NCI-H2171 treated with DMSO at 0.1 percent for 48 hours (cell line): ENCODE measurements at regions not wholly inside any gene's neighbourhood (a gene's known extent, or its start where the extent isn't known, plus 50 kb on each side); places are given as distances from the start of the nearest gene placed in this dataset.
"Not testable (repeated sequence)": the region's sequence is repeated elsewhere in the genome, so short reads cannot be mapped to it uniquely, and the experiment has no call there.

ENCODE experiments used
- DNase-seq: peaks from one replicate; lab custom pipeline; 2025; lab: John Stamatoyannopoulos, UW

GRCh38 chr7:153524070-153524601 is 528.1 kb upstream of the DPP6 start:
- DNase-seq, result no peak

- no peak for DNase-seq
These were observed 523.1 kb upstream of the DPP6 start for GRCh38 chr7:153529100-153529499.

GRCh38 chr7:153529651-153530165 is 522.5 kb upstream of the DPP6 start:
- no peak for DNase-seq

DNA sequence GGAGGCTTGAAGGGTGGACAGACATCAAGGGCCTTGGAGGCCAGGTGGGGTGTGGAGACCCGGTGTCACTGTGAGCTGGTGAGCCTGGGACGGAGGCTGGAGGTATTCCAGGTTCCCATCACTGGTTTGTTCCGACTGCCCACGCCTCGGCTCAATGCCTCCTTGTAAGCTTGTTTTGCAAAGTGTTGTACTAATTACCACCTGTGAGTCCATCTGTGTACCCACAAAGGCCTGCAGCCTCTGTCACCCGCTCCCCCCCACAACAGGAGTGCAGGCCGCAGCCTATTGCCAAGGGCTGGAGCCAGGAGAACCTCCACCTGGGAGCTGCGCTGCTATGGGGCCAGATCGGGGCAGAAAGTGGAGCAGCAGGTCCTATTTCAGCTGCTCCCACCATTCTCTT is 521.8 kb upstream of the DPP6 start:
- no peak for DNase-seq

DNA sequence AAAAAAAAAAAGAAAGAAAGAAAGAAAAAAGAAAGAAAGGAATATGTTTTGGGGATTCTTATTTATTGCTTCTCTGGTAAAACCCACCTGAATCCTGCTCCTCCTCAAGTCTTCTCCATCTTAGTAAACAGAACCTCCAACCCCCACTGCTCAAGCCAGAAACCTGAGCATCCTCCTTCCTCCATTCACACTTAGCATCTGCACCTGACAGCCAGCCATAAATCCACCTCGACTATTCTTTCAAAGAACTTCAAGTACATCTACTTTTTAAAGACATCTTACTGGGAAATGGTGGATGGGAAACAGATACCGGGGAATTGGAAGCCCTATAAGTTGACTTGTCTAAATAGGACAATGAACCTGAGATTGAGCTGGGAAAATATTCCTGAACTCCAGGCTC is 519.9 kb upstream of the DPP6 start:
- DNase-seq, result no peak

DNA sequence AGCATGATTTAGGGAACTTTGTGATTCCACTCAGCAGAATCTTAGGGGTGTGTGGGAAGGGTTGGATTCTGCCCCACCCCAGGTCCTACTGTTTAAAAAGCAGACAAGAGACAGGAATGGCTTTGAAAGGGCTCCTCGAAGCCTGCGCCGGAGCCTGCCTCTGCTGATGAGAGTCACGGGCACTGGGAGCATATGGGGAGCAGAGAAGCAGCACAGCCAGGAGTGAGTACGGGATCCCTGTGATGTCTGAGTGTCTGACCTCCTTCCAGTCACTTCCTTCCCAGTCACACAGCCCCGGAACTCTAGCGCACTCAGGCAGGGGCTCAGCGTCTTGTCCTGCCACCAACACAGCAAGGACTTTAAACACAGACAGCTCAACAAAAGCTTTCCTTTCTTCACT is 514.9 kb upstream of the DPP6 start:
- DNase-seq, result no peak

DNA sequence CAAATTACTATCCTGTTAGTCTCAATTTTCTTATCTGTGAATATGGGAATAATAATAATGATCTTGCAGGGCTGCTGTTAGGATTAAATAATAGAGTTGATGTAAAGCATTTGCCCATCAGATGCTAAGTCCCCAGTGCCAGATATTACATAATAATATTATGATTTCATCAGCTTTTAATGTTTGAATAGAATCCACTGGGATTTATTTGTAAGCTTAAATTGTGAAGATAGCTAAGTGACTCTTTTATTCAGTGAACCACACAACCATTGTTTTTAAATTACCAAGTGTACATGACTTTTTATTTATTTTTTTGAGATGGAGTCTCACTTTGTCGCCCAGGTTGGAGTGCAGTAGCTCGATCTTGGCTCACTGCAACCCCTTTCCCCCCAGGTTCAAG is 510.3 kb upstream of the DPP6 start:
- no peak for DNase-seq

- no peak for DNase-seq
These were observed 509.0 kb upstream of the DPP6 start for GRCh38 chr7:153543232-153543631.

DNA sequence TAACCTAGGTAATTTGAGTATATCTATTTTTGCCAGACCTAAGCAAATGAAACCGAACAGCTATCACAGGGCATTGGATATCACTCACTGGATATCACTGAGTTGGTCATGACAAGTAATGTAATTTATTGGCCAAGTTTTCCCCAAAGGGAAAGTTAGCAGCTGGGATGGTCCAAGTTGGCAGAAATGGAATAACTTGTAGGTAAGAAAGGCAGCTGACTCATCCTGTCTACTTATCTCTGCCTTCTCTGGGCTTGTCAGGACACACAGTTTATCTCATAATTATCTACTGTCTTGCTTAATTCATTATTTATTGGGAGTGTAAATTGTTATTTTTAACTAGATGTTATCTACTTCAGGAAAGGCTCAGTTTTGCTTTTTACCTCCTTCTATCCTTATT is 502.0 kb upstream of the DPP6 start:
- DNase-seq, result no peak

GRCh38 chr7:153564391-153564790 is 487.8 kb upstream of the DPP6 start:
- DNase-seq, result no peak

DNA sequence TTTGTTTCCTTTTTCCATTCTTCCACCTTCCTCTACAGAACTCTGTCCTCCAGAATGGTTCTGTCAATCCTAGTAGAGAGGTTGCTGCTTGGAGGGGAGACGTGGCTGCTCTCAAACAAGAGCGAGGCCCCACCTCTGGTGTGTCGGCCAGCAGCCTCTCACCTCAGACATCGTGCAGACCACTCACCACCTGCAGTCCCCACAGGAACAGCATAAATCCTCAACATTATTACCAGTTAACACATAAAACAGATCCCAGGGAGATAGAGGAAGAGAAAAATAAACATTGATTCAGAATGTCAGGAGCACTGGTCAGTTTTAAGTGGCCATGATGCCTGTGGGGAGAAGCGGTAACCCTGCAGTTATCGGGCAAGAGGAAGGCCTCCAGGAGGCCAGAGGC is 485.9 kb upstream of the DPP6 start:
- DNase-seq, result no peak

GRCh38 chr7:153567426-153567825 is 484.8 kb upstream of the DPP6 start:
- no peak for DNase-seq

- not testable (repeated sequence) for DNase-seq
These were observed 482.7 kb upstream of the DPP6 start for GRCh38 chr7:153569520-153569919.

- DNase-seq, result no peak
These were observed 476.1 kb upstream of the DPP6 start for GRCh38 chr7:153576096-153576495.

- DNase-seq, result no peak
These were observed 470.8 kb upstream of the DPP6 start for GRCh38 chr7:153581419-153581818.

- DNase-seq, result no peak
These were observed 468.1 kb upstream of the DPP6 start for GRCh38 chr7:153584132-153584531.

GRCh38 chr7:153588586-153588985 is 463.6 kb upstream of the DPP6 start:
- no peak for DNase-seq

GRCh38 chr7:153590136-153590535 is 462.1 kb upstream of the DPP6 start:
- no peak for DNase-seq

GRCh38 chr7:153590571-153590970 is 461.6 kb upstream of the DPP6 start:
- no peak for DNase-seq

GRCh38 chr7:153607354-153607753 is 444.8 kb upstream of the DPP6 start:
- no peak for DNase-seq

- DNase-seq, result no peak
These were observed 435.4 kb upstream of the DPP6 start for GRCh38 chr7:153616711-153617325.

DNA sequence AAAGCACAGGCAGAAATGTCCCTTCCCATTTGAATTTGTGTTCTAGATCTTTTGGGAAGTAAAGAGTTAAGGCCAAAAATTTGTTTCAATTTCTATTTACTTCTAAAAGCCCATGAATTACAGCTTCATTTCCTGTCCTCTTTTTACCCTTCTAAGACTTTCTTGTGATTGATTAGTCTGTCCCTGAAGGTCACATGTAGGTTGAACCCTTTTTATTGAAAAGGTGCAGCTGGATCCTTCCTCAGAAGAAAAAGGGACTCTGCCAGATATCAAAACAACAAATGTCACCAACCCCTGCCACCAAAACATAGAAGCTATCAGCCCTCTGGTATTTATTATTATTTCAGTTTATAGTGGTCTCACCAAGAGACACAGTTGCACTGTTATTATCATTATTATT is 424.9 kb upstream of the DPP6 start:
- DNase-seq, result no peak

- DNase-seq, result no peak
These were observed 423.8 kb upstream of the DPP6 start for GRCh38 chr7:153628406-153628805.

DNA sequence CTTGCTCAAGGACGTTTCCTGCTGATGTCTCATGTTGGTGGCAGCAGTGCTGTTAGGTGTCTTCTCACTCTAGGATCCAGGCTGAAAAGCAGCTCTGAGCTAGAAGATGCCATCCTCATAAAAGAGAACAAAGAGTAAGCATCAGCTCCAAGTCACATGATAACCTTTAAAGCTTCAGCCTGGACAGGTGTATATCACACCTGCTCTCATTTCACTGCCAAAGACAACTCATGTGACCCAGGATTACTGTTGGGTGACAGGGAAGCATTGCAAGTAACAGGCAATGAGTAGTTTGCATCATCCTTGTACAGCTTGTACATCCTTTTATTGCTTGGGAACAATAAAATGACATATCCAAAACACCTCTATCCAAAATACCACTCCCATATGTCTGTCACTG is 423.4 kb upstream of the DPP6 start:
- DNase-seq, result no peak
